ENCODE measurements at regions not wholly inside any gene's neighbourhood (a gene's known extent, or its start where the extent isn't known, plus 50 kb on each side); places are given as distances from the start of the nearest gene placed in this dataset.

- H3K9me3 ChIP-seq (replicated peaks; ENCODE audit: control insufficient read depth, insufficient read depth, low read length) = no peaks in the 10 kb centered on the region
- POLR2A ChIA-PET = no interaction called here
- intact Hi-C loops (cut with micrococcal nuclease) (no loop called here), dilution Hi-C loops (cut with MboI; ENCODE audit: extremely low pct_ligation_motif_present, low sequenced_read_pairs) (no loop called here)
- no TSS peak for BruUV-seq (replicated peaks)
- H3K27ac ChIP-seq (ENCODE audit: insufficient read depth, low read depth, low read length) = no peak overlapping the region
- DNase-seq (ENCODE audit: low read depth, low spot score) = no peak
- FAIRE-seq = no peak
- H3K27me3 ChIP-seq (ENCODE audit: control insufficient read depth in 2 of 2, insufficient read depth in 2 of 2, low read length in 2 of 2) = no peaks in the 10 kb centered on the region
- H3K9ac ChIP-seq (replicated peaks; ENCODE audit: extremely low read depth, insufficient read depth, low read length) = no peak overlapping the region
- H3K36me3 ChIP-seq (ENCODE audit: control insufficient read depth in 2 of 2, extremely low read depth in 1 of 2, insufficient read depth in 2 of 2, low read length in 2 of 2) = no peaks in the 10 kb centered on the region
- H3K9me1 ChIP-seq (replicated peaks; ENCODE audit: control insufficient read depth, extremely low read depth, insufficient read depth, low read length) = no peaks in the 10 kb centered on the region
- CTCF ChIA-PET = no interaction called here
- TF ChIP-seq EZH2 (IDR thresholded peaks at IDR 0.05; ENCODE audit: borderline replicate concordance, low read depth, low read length, severe bottlenecking) (no peak), JUN (IDR thresholded peaks at IDR 0.05; ENCODE audit: borderline replicate concordance, insufficient read depth, insufficient read length, low read depth) (no peak), FOS (IDR thresholded peaks at IDR 0.05; ENCODE audit: borderline replicate concordance, insufficient read depth, low read length) (no peak), POLR2A (IDR thresholded peaks at IDR 0.05; ENCODE audit: low read depth, low read length) (no peak), POLR2AphosphoS5 (IDR thresholded peaks at IDR 0.05; ENCODE audit: insufficient read depth, low read depth, low read length) (no peak), MYC (IDR thresholded peaks at IDR 0.05; ENCODE audit: low read depth, low read length) (no peak), MAX (IDR thresholded peaks at IDR 0.05; ENCODE audit: insufficient read depth, insufficient read length) (no peak), CTCF (IDR thresholded peaks at IDR 0.05; ENCODE audit: extremely low read depth in 1 of 2, insufficient read depth in 1 of 2, low read depth in 1 of 2, low read length in 2 of 2) (no peak), GATA2 (IDR thresholded peaks at IDR 0.05; ENCODE audit: insufficient read depth, insufficient read length, low read depth, low read length) (no peak)
- no peaks in the 10 kb centered on the region for H3K4me1 ChIP-seq (ENCODE audit: control insufficient read depth, extremely low read depth, insufficient read depth, low read length)
- no peaks in the 10 kb centered on the region for H3K79me2 ChIP-seq (ENCODE audit: control insufficient read depth, insufficient read depth, low read length)
- no peaks in the 10 kb centered on the region for H4K20me1 ChIP-seq (replicated peaks; ENCODE audit: control insufficient read depth, extremely low read depth, insufficient read depth, low read length)
- no peak overlapping the region for H3K4me2 ChIP-seq (ENCODE audit: insufficient read depth, low read length)
- H3K4me3 ChIP-seq (replicated peaks in 1 of 3; ENCODE audit: insufficient read depth in 1 of 3, low read depth in 1 of 3, low read length in 3 of 3) = no peak overlapping the region
- no peak overlapping the region for H2AFZ ChIP-seq (ENCODE audit: low read depth, low read length)
These were observed 877.7 kb upstream of the PRMT6 start for GRCh38 chr1:106178791-106179190.

Data from endothelial cell of umbilical vein (primary cell).